ENCODE measurements at regions not wholly inside any gene's neighbourhood (a gene's known extent, or its start where the extent isn't known, plus 50 kb on each side); places are given as distances from the start of the nearest gene placed in this dataset.

DNA sequence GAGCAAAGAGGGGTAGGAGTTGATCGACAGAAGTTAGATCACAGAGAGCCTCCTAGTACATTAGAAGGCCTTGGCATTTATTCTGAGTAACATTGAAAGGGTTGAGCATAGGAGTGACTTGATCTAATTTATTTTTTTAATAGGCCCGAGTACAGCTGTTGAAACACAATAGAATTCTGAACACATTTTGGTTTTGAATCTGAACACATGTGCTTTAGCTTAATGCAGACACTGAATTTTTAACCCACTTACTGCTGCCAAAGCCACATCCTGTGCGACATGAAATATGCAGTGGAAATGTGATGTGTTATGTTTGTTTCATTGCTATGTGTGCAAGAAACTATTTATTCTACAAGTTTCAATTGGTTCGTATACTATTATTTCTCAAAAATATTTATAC is 1505.9 kb downstream of the PCDH9 start:
- H3K36me3 Mint-ChIP-seq (ENCODE audit: insufficient read depth in 1 of 3, low read depth in 3 of 3) = no peaks in the 10 kb centered on the region
- H3K9me3 ChIP-seq (ENCODE audit: control insufficient read depth, low read depth, low read length) = no peaks in the 10 kb centered on the region
- no peak overlapping the region for H3K4me2 ChIP-seq (ENCODE audit: insufficient read depth, insufficient read length, low read length)
- no peak overlapping the region for H2AK5ac ChIP-seq (ENCODE audit: insufficient read length, low read length)
- no peak overlapping the region for H4K8ac ChIP-seq (replicated peaks; ENCODE audit: insufficient read length, low read depth, low read length)
- H2BK12ac ChIP-seq (ENCODE audit: insufficient read length, low read depth, low read length) = no peak overlapping the region
- no peak overlapping the region for H3K4me3 Mint-ChIP-seq
- H3K79me1 ChIP-seq (ENCODE audit: insufficient read depth, low read depth, low read length, poor library complexity, severe bottlenecking) = no peaks in the 10 kb centered on the region
- no peak for DNase-seq
- no peaks in the 10 kb centered on the region for H3K27me3 Mint-ChIP-seq (ENCODE audit: low read depth)
- no peaks in the 10 kb centered on the region for H4K20me1 ChIP-seq (ENCODE audit: control insufficient read depth, insufficient read depth, insufficient read length)
- no peaks in the 10 kb centered on the region for H3K79me2 ChIP-seq (ENCODE audit: insufficient read depth, low read length)
- H4K5ac ChIP-seq (ENCODE audit: insufficient read length, low read depth, low read length) = no peak overlapping the region
- no peak for TF ChIP-seq CTCF (conservative IDR thresholded peaks at IDR 0.05)
- no peak overlapping the region for H3K18ac ChIP-seq (ENCODE audit: insufficient read length, low read depth, low read length)
- no peak overlapping the region for H4K91ac ChIP-seq (ENCODE audit: insufficient read length, low read depth, low read length)
- H3K9ac ChIP-seq (ENCODE audit: extremely low read depth, insufficient read length, low read length) = no peak overlapping the region
- H2BK120ac ChIP-seq (ENCODE audit: low read depth, low read length, poor library complexity, severe bottlenecking) = no peak overlapping the region
- no peaks in the 10 kb centered on the region for H3K27me3 ChIP-seq (ENCODE audit: insufficient read depth, low read length)
- H3K23ac ChIP-seq (ENCODE audit: insufficient read length, low read depth, low read length) = no peak overlapping the region
- no peaks in the 10 kb centered on the region for H3K4me1 Mint-ChIP-seq
- H3K4me1 ChIP-seq (ENCODE audit: insufficient read depth, low read length) = no peaks in the 10 kb centered on the region
- no peak overlapping the region for H3K14ac ChIP-seq (ENCODE audit: insufficient read depth, low read length)
- H3K56ac ChIP-seq (ENCODE audit: insufficient read length, low read depth, low read length) = no peak overlapping the region
- H3K27ac Mint-ChIP-seq = no peak overlapping the region
- no peaks in the 10 kb centered on the region for H3K23me2 ChIP-seq (ENCODE audit: insufficient read length, low read depth, low read length, poor library complexity, severe bottlenecking)
- no peaks in the 10 kb centered on the region for H3K9me3 Mint-ChIP-seq
- no peak overlapping the region for H2BK5ac ChIP-seq (ENCODE audit: insufficient read length, low read length)
- no peak overlapping the region for H3T11ph ChIP-seq (ENCODE audit: low read length)
- no peak overlapping the region for H2BK20ac ChIP-seq (ENCODE audit: low read depth, low read length, poor library complexity, severe bottlenecking)
- H2BK15ac ChIP-seq (ENCODE audit: low read depth, low read length) = no peak overlapping the region
- no peak overlapping the region for H3K4ac ChIP-seq (ENCODE audit: low read depth, low read length)
- WGBS (ENCODE audit: extremely low coverage, insufficient read length, low lambda C conversion rate) = no CpG with 5 or more reads among the region's 4 CpGs
- H3K27ac ChIP-seq (ENCODE audit: insufficient read length, low read depth, low read length) = no peak overlapping the region
- no peak overlapping the region for H2AFZ ChIP-seq (ENCODE audit: low read length)
